Sigmoid colon (tissue), 6 donors: ENCODE measurements at regions not wholly inside any gene's neighbourhood (a gene's known extent, or its start where the extent isn't known, plus 50 kb on each side); places are given as distances from the start of the nearest gene placed in this dataset.

Experiments
- DNase-seq: peaks from one replicate; pipeline ENCODE4 v3.0.0-alpha.2; 2019
- H3K27ac ChIP-seq, 4 donors: fragments of 200-600 bp; sonication (generic); one replicate each; pipeline ENCODE4 v1.5.1; 2016 to 2019; ENCODE audit warnings: mild to moderate bottlenecking in 1 of 4
- H3K27me3 ChIP-seq, 3 donors: fragments of 200-600 bp; sonication (generic); one replicate each; pipeline ENCODE4 v1.5.1; 2019; ENCODE audit warnings: mild to moderate bottlenecking in 1 of 3
- H3K36me3 ChIP-seq, 4 donors: fragments of 200-600 bp; sonication (generic); one replicate each; pipeline ENCODE4 v1.5.1; 2016 to 2019
- H3K4me1 ChIP-seq, 4 donors: fragments of 200-600 bp; sonication (generic); one replicate each; pipeline ENCODE4 v1.5.1; 2017 to 2019
- H3K4me3 ChIP-seq, 4 donors: fragments of 200-600 bp; sonication (generic); one replicate each; pipeline ENCODE4 v1.5.1; 2017 to 2019; ENCODE audit warnings: mild to moderate bottlenecking in 2 of 4, moderate library complexity in 1 of 4
- H3K9me3 ChIP-seq, 4 donors: fragments of 200-600 bp in 3 of 4; sonication (generic) in 3 of 4; one replicate each; pipeline versions ENCODE4 v1.5.1 to v1.6.1; 2013 to 2019
- CTCF ChIP-seq, 4 experiments: fragments of 450-650 bp in 3 of 4; fragments of 200-600 bp in 1 of 4; IDR thresholded peaks; one replicate each; pipeline ENCODE4 v1.5.1; 2016 to 2019; ENCODE audit warnings: antibody characterized with exemption in 4 of 4, mild to moderate bottlenecking in 3 of 4, moderate library complexity in 2 of 4
- EP300 ChIP-seq, 4 donors: sonication (generic); formaldehyde crosslinking; IDR thresholded peaks; one replicate each; pipeline ENCODE4 v1.6.1; 2017; ENCODE audit warnings: antibody characterized with exemption in 4 of 4
- POLR2A ChIP-seq, 2 donors: fragments of 450-650 bp; IDR thresholded peaks; one replicate each; pipeline ENCODE4 v1.6.1; 2016; ENCODE audit warnings: antibody characterized with exemption in 2 of 2, mild to moderate bottlenecking in 2 of 2, moderate library complexity in 2 of 2
- POLR2AphosphoS5 ChIP-seq, 4 donors: sonication (generic); formaldehyde crosslinking; IDR thresholded peaks; one replicate each; pipeline ENCODE4 v1.6.1; 2017; ENCODE audit warnings: antibody characterized with exemption in 4 of 4
- WGBS, 2 donors: extraction: QIAGEN DNeasy Blood & Tissue Kit; methylation state at CpG; one replicate each; pipeline ENCODE4 v1.1.7; 2013; 5-methylcytosine and 5-hydroxymethylcytosine counted together
- intact Hi-C: fragments of 100-400 bp; cut with DNase I; formaldehyde crosslinking; loops from one replicate; pipeline ENCODE4 v1.15.1; 2023
- donor health status: healthy with polysubstance abuse.
- donor health status: healthy.

GRCh38 chr5:179470201-179470600, 80.2 kb upstream of the RUFY1 start:
- no peaks in the 10 kb centered on the region for H3K4me1 ChIP-seq
- no peaks in the 10 kb centered on the region for H3K27me3 ChIP-seq
- H3K9me3 ChIP-seq, result no peaks in the 10 kb centered on the region
- intact Hi-C loops, result no loop called here
- H3K4me3 ChIP-seq, result no peak overlapping the region
- DNase-seq, result no peak
- TF ChIP-seq POLR2AphosphoS5 (IDR thresholded peaks at IDR 0.05) (no peak), EP300 (IDR thresholded peaks at IDR 0.05) (no peak), POLR2A (IDR thresholded peaks at IDR 0.05) (no peak), CTCF (IDR thresholded peaks at IDR 0.05) (no peak)
- H3K27ac ChIP-seq, result no peak overlapping the region
- 74 to 80% methylated on average over 11 of the region's 11 CpGs for WGBS, 2 donors
- no peaks in the 10 kb centered on the region for H3K36me3 ChIP-seq

GRCh38 chr5:179468696-179469095, 81.7 kb upstream of the RUFY1 start:
- TF ChIP-seq POLR2A (IDR thresholded peaks at IDR 0.05) (no peak), CTCF (IDR thresholded peaks at IDR 0.05) (no peak), POLR2AphosphoS5 (IDR thresholded peaks at IDR 0.05) (no peak), EP300 (IDR thresholded peaks at IDR 0.05) (no peak)
- Histone ChIP-seq H3K4me1 (no peaks in the 10 kb centered on the region), H3K27me3 (no peaks in the 10 kb centered on the region), H3K36me3 (no peaks in the 10 kb centered on the region), H3K9me3 (no peaks in the 10 kb centered on the region), H3K27ac (no peak overlapping the region), H3K4me3 (no peak overlapping the region)
- intact Hi-C loops, result no loop called here
- 66% methylated on average over 8 of the region's 8 CpGs for WGBS, 2 donors
- no peak for DNase-seq

GRCh38 chr5:179467441-179467840, 82.9 kb upstream of the RUFY1 start:
- no peak overlapping the region for H3K4me3 ChIP-seq
- TF ChIP-seq CTCF (IDR thresholded peaks at IDR 0.05), result no peak
- no peak for TF ChIP-seq POLR2A (IDR thresholded peaks at IDR 0.05)
- no peak for TF ChIP-seq POLR2AphosphoS5 (IDR thresholded peaks at IDR 0.05)
- no peak for TF ChIP-seq EP300 (IDR thresholded peaks at IDR 0.05)
- H3K4me1 ChIP-seq, result no peaks in the 10 kb centered on the region
- DNase-seq, result no peak
- H3K27ac ChIP-seq, result no peak overlapping the region
- WGBS, 2 donors, result 94 to 96% methylated on average over 11 of the region's 11 CpGs
- H3K27me3 ChIP-seq, result no peaks in the 10 kb centered on the region
- H3K36me3 ChIP-seq, result no peaks in the 10 kb centered on the region
- no peaks in the 10 kb centered on the region for H3K9me3 ChIP-seq
- intact Hi-C loops, result no loop called here

GRCh38 chr5:179464631-179465030, 85.7 kb upstream of the RUFY1 start:
- Histone ChIP-seq H3K36me3 (no peaks in the 10 kb centered on the region), H3K4me1 (no peaks in the 10 kb centered on the region), H3K9me3 (no peaks in the 10 kb centered on the region), H3K27ac (no peak overlapping the region), H3K4me3 (no peak overlapping the region), H3K27me3 (no peaks in the 10 kb centered on the region)
- TF ChIP-seq CTCF (IDR thresholded peaks at IDR 0.05) (no peak), POLR2A (IDR thresholded peaks at IDR 0.05) (no peak), EP300 (IDR thresholded peaks at IDR 0.05) (no peak), POLR2AphosphoS5 (IDR thresholded peaks at IDR 0.05) (no peak)
- 95% methylated on average over 10 of the region's 10 CpGs for WGBS, 2 donors
- no peak for DNase-seq
- intact Hi-C loops, result no loop called here

GRCh38 chr5:179462040-179462439, 88.3 kb upstream of the RUFY1 start:
- H3K4me1 ChIP-seq, result no peaks in the 10 kb centered on the region
- no peaks in the 10 kb centered on the region for H3K36me3 ChIP-seq
- WGBS, 2 donors, result 75 to 81% methylated on average over 12 of the region's 12 CpGs
- peak; percentile 33 for DNase-seq
- no peak overlapping the region for H3K4me3 ChIP-seq
- H3K27ac ChIP-seq, result no peak overlapping the region
- intact Hi-C loops, result no loop called here
- no peak for TF ChIP-seq EP300 (IDR thresholded peaks at IDR 0.05)
- no peak for TF ChIP-seq POLR2A (IDR thresholded peaks at IDR 0.05)
- no peak for TF ChIP-seq CTCF (IDR thresholded peaks at IDR 0.05)
- TF ChIP-seq POLR2AphosphoS5 (IDR thresholded peaks at IDR 0.05), result no peak
- H3K27me3 ChIP-seq, result peaks cover 0 to 5% (median 0%) of the 10 kb centered on the region in 3 donors
- no peaks in the 10 kb centered on the region for H3K9me3 ChIP-seq
